A549 (cell line): ENCODE measurements at regions not wholly inside any gene's neighbourhood (a gene's known extent, or its start where the extent isn't known, plus 50 kb on each side); places are given as distances from the start of the nearest gene placed in this dataset.
A peak's percentile ranks its signal among the peaks of the same experiment; 100 is the strongest.

Experiments
- ATAC-seq, 2 experiments: fragments of 200-7000 bp in 1 of 2; fragments of >200 bp in 1 of 2; cut with Nextera tagmentation in 1 of 2; cut with Tn5 transposase in 1 of 2; 3 replicates each; pipeline versions ENCODE4 v1.8.0 to v1.9.1; 2018 to 2020; ENCODE audit warnings: mild to moderate bottlenecking in 1 of 2, moderate library complexity in 1 of 2
- CTCF ChIA-PET: fragments of 300-600 bp; sonication (Branson Sonifier 250); formaldehyde crosslinking; extraction: SDS; loops from one replicate; lab custom pipeline; 2021; ENCODE audit warnings: antibody characterized with exemption, inconsistent platforms; lab: Yijun Ruan, JAX
- POLR2A ChIA-PET: fragments of 350-600 bp; formaldehyde crosslinking; extraction: SDS; loops from one replicate; lab custom pipeline; 2021; ENCODE audit warnings: antibody characterized with exemption, inconsistent platforms; lab: Yijun Ruan, JAX
- DNase-seq, 2 experiments: peaks; one replicate each; pipeline versions ENCODE4 v3.0.0 to v3.0.0-alpha.2; 2011 to 2016; ENCODE audit warnings: low read depth in 1 of 2, low spot score in 1 of 2
- FAIRE-seq: peaks from 2 replicates; lab custom pipeline; 2011; peaks lifted over from hg19 to GRCh38; lab: Jason Lieb, UNC
- H3K27ac ChIP-seq, 2 experiments: fragments of >200 bp; sonication (Bioruptor Twin); formaldehyde crosslinking; 3 replicates each; pipeline ENCODE4 v1.5.1; 2016 to 2017
- H3K4me1 ChIP-seq: fragments of >200 bp; sonication (Bioruptor Twin); formaldehyde crosslinking; 3 replicates; pipeline ENCODE4 v1.6.1; 2016
- H3K4me2 ChIP-seq: fragments of >200 bp; sonication (Bioruptor Twin); formaldehyde crosslinking; 3 replicates; pipeline ENCODE4 v1.6.1; 2016
- H3K4me3 ChIP-seq: fragments of >200 bp; sonication (Bioruptor Twin); formaldehyde crosslinking; 3 replicates; pipeline ENCODE4 v1.5.1; 2016
- H3K9me3 ChIP-seq: fragments of >200 bp; sonication (Bioruptor Twin); formaldehyde crosslinking; 3 replicates; pipeline ENCODE4 v1.6.1; 2016
- CBX2 ChIP-seq: fragments of 200-600 bp; sonication (generic); IDR thresholded peaks from 2 replicates; pipeline ENCODE4 v1.6.1; 2016; ENCODE audit warnings: low read depth, mild to moderate bottlenecking, borderline replicate concordance
- CBX8 ChIP-seq: fragments of 200-600 bp; sonication (generic); IDR thresholded peaks from 2 replicates; pipeline ENCODE4 v1.6.1; 2016
- CEBPB ChIP-seq, 2 experiments: fragments of >200 bp in 1 of 2; sonication (Bioruptor Twin) in 1 of 2; formaldehyde crosslinking in 1 of 2; IDR thresholded peaks; 2 replicates each; pipeline ENCODE4 v1.6.1; 2012 to 2016
- CHD4 ChIP-seq: fragments of 200-600 bp; sonication (generic); IDR thresholded peaks from 2 replicates; pipeline ENCODE4 v1.6.1; 2016; ENCODE audit warnings: antibody characterized with exemption, mild to moderate bottlenecking, borderline replicate concordance
- FOSL2 ChIP-seq, 2 experiments: fragments of 450-650 bp in 1 of 2; fragments of >200 bp in 1 of 2; sonication (Bioruptor Twin) in 1 of 2; formaldehyde crosslinking; IDR thresholded peaks; 2 replicates each; pipeline versions ENCODE4 v1.5.0 to v1.6.1; 2016 to 2020; ENCODE audit warnings: mild to moderate bottlenecking in 1 of 2, moderate library complexity in 1 of 2
- GATA3 ChIP-seq: IDR thresholded peaks from 2 replicates; pipeline ENCODE4 v1.6.1; 2012; ENCODE audit warnings: borderline replicate concordance
- HEYL ChIP-seq: fragments of 250-450 bp; sonication (Bioruptor Pico); IDR thresholded peaks from 2 replicates; pipeline ENCODE4 v1.8.0; 2021; ENCODE audit warnings: mild to moderate bottlenecking, moderate library complexity
- KDM1A ChIP-seq: fragments of 200-600 bp; sonication (generic); IDR thresholded peaks from 2 replicates; pipeline ENCODE4 v1.6.1; 2016; ENCODE audit warnings: low read depth, mild to moderate bottlenecking
- MAFK ChIP-seq: fragments of 450-650 bp; IDR thresholded peaks from 2 replicates; pipeline ENCODE4 v1.6.1; 2014; ENCODE audit not compliant: partially characterized antibody
- MAZ ChIP-seq: fragments of 150-350 bp; IDR thresholded peaks from 2 replicates; pipeline ENCODE4 v1.6.1; 2014; ENCODE audit warnings: antibody characterized with exemption, low read depth, low read length, borderline replicate concordance
- MYC ChIP-seq: IDR thresholded peaks from 2 replicates; pipeline ENCODE4 v1.6.1; 2012; ENCODE audit warnings: mild to moderate bottlenecking, inconsistent platforms, low read length, improper control_type of control experiment, borderline replicate concordance
- NFE2L2 ChIP-seq: fragments of 150-350 bp; conservative IDR thresholded peaks from 2 replicates; pipeline ENCODE4 v1.6.1; 2014; ENCODE audit warnings: low read length
- RCOR1 ChIP-seq: fragments of 150-350 bp; IDR thresholded peaks from 2 replicates; pipeline ENCODE4 v1.6.1; 2014; ENCODE audit warnings: antibody characterized with exemption, low read length, low read depth
- ZNF302 ChIP-seq: fragments of 250-450 bp; sonication (Bioruptor Pico); IDR thresholded peaks from 2 replicates; pipeline ENCODE4 v1.9.0; 2021; ENCODE audit warnings: inconsistent platforms, mild to moderate bottlenecking, moderate library complexity
- ZSCAN20 ChIP-seq: fragments of 250-450 bp; sonication (Bioruptor Pico); IDR thresholded peaks from 2 replicates; pipeline ENCODE4 v1.8.0; 2022; ENCODE audit warnings: mild to moderate bottlenecking, moderate library complexity
- WGBS: methylation state at CpG from one replicate; pipeline ENCODE4 v1.1.6; 2017; ENCODE audit errors: missing lambda C conversion rate; 5-methylcytosine and 5-hydroxymethylcytosine counted together
- TF ChIP-seq, protein P1 (sequence below): fragments of >200 bp; sonication (Bioruptor Twin); formaldehyde crosslinking; IDR thresholded peaks from 3 replicates; pipeline ENCODE4 v1.6.1; 2016
- TF ChIP-seq, protein P2 (sequence below): IDR thresholded peaks from 2 replicates; pipeline ENCODE4 v1.6.1; 2012
- TF ChIP-seq, protein P3 (sequence below): IDR thresholded peaks from 2 replicates; pipeline ENCODE4 v1.6.1; 2012
- TF ChIP-seq, protein P4 (sequence below): IDR thresholded peaks from 2 replicates; pipeline ENCODE4 v1.6.1; 2012; ENCODE audit warnings: low read depth, borderline replicate concordance

DNA sequence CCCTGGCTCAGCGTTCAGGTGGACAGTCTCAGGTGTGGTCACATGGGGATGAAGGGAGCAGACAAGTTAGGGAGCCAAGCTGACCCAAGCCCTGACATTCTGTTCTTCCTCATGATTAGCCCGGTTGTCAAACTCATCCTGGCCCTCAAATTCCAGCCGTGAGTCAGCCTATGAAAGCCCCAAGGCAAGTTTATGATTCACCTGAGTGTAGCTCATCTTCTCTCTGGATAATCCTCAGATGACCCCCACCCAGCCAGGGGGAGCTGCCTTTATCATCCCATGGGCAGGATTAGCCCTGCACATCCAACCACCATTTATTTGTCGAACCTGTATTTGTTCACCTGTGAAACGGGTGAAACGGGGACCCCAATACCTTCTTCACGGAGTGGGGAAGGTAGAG, 161.9 kb downstream of the DHX35 start:
- no peaks in the 10 kb centered on the region for H3K9me3 ChIP-seq
- 4% methylated on average over 7 of the region's 7 CpGs for WGBS
- ChIA-PET CTCF (interaction anchor here (0.6 to 4.8 kb wide), 3 partner anchors 12 to 970 kb away, joined by 3 to 33 read pairs (median 3); no protein-coding TSS in a partner anchor), POLR2A (no interaction called here)
- H3K27ac ChIP-seq: no peak overlapping the region
- no peak overlapping the region for H3K4me3 ChIP-seq
- TF ChIP-seq ZNF302 (CRISPR knock-in tag) (no peak), CEBPB (IDR thresholded peaks at IDR 0.05) (no peak)
- no peak for DNase-seq
- H3K4me2 ChIP-seq: no peak overlapping the region
- ATAC-seq: no peak
- FAIRE-seq: no peak
- H3K4me1 ChIP-seq: no peaks in the 10 kb centered on the region

DNA sequence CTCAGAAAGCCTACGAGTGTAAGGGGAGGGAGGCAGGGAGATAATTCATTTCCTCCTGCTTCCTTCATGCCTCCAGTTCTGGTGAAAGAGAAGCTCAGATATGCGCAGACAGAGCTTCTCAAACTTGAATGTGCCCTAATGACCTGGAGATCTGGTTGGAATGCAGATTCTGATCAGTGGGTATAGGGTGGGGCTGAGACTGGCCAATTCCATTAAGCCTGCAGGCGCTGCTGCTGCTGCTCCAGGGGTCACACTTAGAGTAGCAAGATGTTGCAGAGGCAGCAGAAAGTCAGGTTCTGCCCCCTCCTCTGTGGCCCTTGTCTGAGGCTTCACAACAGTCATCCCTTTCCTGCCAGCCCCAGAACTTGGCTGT, 161.0 kb downstream of the DHX35 start:
- Histone ChIP-seq H3K27ac (no peak overlapping the region), H3K4me3 (no peak overlapping the region), H3K4me1 (no peaks in the 10 kb centered on the region), H3K4me2 (no peak overlapping the region)
- CTCF ChIA-PET: interaction anchor here (4.8 kb wide), 1 partner anchor 11 kb away, joined by 33 read pairs; no protein-coding TSS in a partner anchor
- no peak for ATAC-seq
- POLR2A ChIA-PET: no interaction called here
- FAIRE-seq: no peak
- no peak for TF ChIP-seq ZNF302 (CRISPR knock-in tag)
- no peak for TF ChIP-seq GATA3
- TF ChIP-seq, protein P1, sequence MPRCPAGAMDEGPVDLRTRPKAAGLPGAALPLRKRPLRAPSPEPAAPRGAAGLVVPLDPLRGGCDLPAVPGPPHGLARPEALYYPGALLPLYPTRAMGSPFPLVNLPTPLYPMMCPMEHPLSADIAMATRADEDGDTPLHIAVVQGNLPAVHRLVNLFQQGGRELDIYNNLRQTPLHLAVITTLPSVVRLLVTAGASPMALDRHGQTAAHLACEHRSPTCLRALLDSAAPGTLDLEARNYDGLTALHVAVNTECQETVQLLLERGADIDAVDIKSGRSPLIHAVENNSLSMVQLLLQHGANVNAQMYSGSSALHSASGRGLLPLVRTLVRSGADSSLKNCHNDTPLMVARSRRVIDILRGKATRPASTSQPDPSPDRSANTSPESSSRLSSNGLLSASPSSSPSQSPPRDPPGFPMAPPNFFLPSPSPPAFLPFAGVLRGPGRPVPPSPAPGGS: no peak
- TF ChIP-seq, protein P2, sequence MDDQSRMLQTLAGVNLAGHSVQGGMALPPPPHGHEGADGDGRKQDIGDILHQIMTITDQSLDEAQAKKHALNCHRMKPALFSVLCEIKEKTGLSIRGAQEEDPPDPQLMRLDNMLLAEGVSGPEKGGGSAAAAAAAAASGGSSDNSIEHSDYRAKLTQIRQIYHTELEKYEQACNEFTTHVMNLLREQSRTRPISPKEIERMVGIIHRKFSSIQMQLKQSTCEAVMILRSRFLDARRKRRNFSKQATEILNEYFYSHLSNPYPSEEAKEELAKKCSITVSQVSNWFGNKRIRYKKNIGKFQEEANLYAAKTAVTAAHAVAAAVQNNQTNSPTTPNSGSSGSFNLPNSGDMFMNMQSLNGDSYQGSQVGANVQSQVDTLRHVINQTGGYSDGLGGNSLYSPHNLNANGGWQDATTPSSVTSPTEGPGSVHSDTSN: no peak
- no peak for TF ChIP-seq CHD4
- no peak for TF ChIP-seq ZSCAN20
- TF ChIP-seq MYC: no peak
- TF ChIP-seq HEYL (CRISPR knock-in tag): no peak
- TF ChIP-seq, all 56 proteins: peak for 0
- WGBS: 37% methylated on average over 3 of the region's 3 CpGs
- no peak for DNase-seq
- no peaks in the 10 kb centered on the region for H3K9me3 ChIP-seq

DNA sequence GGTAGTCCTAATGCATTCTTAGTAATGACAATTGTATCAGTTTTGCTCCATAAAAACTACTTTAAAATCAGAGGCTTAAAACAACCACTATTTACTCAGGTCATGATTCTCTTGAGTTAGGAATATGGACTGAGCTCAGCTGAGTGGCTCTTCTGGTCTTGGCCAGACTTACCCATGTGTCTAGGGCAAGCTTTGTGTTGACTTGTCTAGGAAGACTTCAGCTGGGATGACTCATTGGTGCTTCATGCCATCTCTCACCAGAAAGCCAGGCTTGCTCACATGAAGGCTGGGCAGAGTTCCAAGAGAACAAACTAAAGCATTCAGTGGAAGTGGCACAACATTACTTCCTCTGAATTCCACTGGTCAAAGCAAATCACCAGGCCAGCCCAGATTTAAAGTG, 155.3 kb downstream of the DHX35 start:
- H3K9me3 ChIP-seq: peaks cover 9% of the 10 kb centered on the region; the same call in 1 of the 3 replicates
- no peak overlapping the region for H3K4me2 ChIP-seq
- CTCF ChIA-PET: interaction anchor here (1.5 to 1.6 kb wide), 2 partner anchors 11 to 1845 kb away, joined by 3 to 4 read pairs; no protein-coding TSS in a partner anchor
- FAIRE-seq (no peak), DNase-seq (peak; percentile 21 to 72)
- no peaks in the 10 kb centered on the region for H3K4me1 ChIP-seq
- H3K4me3 ChIP-seq: no peak overlapping the region
- TF ChIP-seq MYC: no peak
- TF ChIP-seq CBX8: no peak
- no peak for TF ChIP-seq MAFK
- TF ChIP-seq, protein P3, sequence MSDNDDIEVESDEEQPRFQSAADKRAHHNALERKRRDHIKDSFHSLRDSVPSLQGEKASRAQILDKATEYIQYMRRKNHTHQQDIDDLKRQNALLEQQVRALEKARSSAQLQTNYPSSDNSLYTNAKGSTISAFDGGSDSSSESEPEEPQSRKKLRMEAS: peak; percentile 52; the same call in 1 of the 2 replicates
- TF ChIP-seq FOSL2 (IDR thresholded peaks at IDR 0.05): no peak
- TF ChIP-seq FOSL2 (CRISPR knock-in tag; IDR thresholded peaks at IDR 0.05): peak; percentile 53; the same call in 1 of the 2 replicates
- TF ChIP-seq, all 56 proteins: peak for 2
- H3K27ac ChIP-seq: no peak overlapping the region
- POLR2A ChIA-PET: no interaction called here
- ATAC-seq: peak; percentile 49 to 65; a peak in 4 of 6 replicates

DNA sequence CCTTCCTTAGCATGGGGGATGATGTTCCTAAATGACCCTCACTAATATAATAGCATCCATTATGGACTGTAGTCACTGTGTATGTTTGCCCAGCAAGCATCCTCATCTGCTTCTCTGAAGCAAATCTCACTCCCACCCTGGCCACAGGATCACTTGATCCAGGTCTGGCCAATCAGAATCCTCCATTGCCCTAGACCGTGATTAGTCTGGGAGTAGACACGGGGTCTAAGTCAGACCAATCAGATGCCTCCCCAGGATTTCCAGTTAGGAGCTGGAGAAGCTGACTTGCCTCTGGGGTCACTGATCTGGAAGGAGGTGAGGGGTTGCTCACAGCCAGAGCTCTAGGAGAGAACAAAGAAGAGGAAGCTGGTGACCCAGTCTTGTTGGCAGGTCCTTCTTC, 153.9 kb downstream of the DHX35 start:
- no peak for FAIRE-seq
- no peak for DNase-seq
- Histone ChIP-seq H3K4me3 (no peak overlapping the region), H3K4me1 (no peaks in the 10 kb centered on the region), H3K27ac (no peak overlapping the region), H3K9me3 (peaks cover 9% of the 10 kb centered on the region; the same call in 1 of the 3 replicates), H3K4me2 (no peak overlapping the region)
- no peak for ATAC-seq
- POLR2A ChIA-PET: no interaction called here
- 8% methylated on average over 2 of the region's 2 CpGs for WGBS
- TF ChIP-seq KDM1A (no peak), CBX2 (no peak), RCOR1 (no peak), MAZ (no peak), NFE2L2 (no peak)
- TF ChIP-seq, protein P4, sequence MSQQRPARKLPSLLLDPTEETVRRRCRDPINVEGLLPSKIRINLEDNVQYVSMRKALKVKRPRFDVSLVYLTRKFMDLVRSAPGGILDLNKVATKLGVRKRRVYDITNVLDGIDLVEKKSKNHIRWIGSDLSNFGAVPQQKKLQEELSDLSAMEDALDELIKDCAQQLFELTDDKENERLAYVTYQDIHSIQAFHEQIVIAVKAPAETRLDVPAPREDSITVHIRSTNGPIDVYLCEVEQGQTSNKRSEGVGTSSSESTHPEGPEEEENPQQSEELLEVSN: no peak
- CTCF ChIA-PET: interaction anchor here (0.8 to 0.9 kb wide), 2 partner anchors 11 to 67 kb away, joined by 3 read pairs; no protein-coding TSS in a partner anchor
